Astrocyte (in vitro differentiated cells and primary cell): ENCODE measurements at regions not wholly inside any gene's neighbourhood (a gene's known extent, or its start where the extent isn't known, plus 50 kb on each side); places are given as distances from the start of the nearest gene placed in this dataset.
"Not testable (repeated sequence)": the region's sequence is repeated elsewhere in the genome, so short reads cannot be mapped to it uniquely, and the experiment has no call there.

Source experiments
- DNase-seq: peaks from one replicate; pipeline ENCODE4 v3.0.0-alpha.2; 2010; ENCODE audit warnings: low read depth
- FAIRE-seq: peaks from 2 replicates; lab custom pipeline; 2011; peaks lifted over from hg19 to GRCh38; lab: Jason Lieb, UNC
- H2AFZ ChIP-seq: 2 replicates; pipeline ENCODE4 v1.6.0; 2012; ENCODE audit warnings: low read depth, low read length, inconsistent platforms
- H3K27ac ChIP-seq: 2 replicates; pipeline ENCODE4 v1.5.1; 2011; ENCODE audit warnings: low read depth, low read length, inconsistent platforms
- H3K27me3 ChIP-seq: 2 replicates; pipeline ENCODE4 v1.6.0; 2011; ENCODE audit warnings: low read length, inconsistent platforms; ENCODE audit not compliant: insufficient read depth
- H3K36me3 ChIP-seq: 2 replicates; pipeline ENCODE4 v1.5.1; 2011; ENCODE audit warnings: low read length, inconsistent platforms; ENCODE audit not compliant: insufficient read depth
- H3K4me1 ChIP-seq: 2 replicates; pipeline ENCODE4 v1.5.1; 2011; ENCODE audit warnings: low read length, inconsistent platforms; ENCODE audit not compliant: insufficient read depth
- H3K4me2 ChIP-seq: 2 replicates; pipeline ENCODE4 v1.6.0; 2012; ENCODE audit warnings: low read length, inconsistent platforms
- H3K4me3 ChIP-seq: 2 replicates; pipeline ENCODE4 v1.5.1; 2011; ENCODE audit warnings: low read depth, mild to moderate bottlenecking, low read length, inconsistent platforms; ENCODE audit not compliant: insufficient read depth
- H3K79me2 ChIP-seq: 2 replicates; pipeline ENCODE4 v1.6.0; 2012; ENCODE audit warnings: mild to moderate bottlenecking, low read length, inconsistent platforms; ENCODE audit not compliant: insufficient read depth
- H3K9ac ChIP-seq: 2 replicates; pipeline ENCODE4 v1.6.0; 2012; ENCODE audit warnings: mild to moderate bottlenecking, low read length, inconsistent platforms
- H3K9me3 ChIP-seq: 2 replicates; pipeline ENCODE4 v1.5.1; 2012; ENCODE audit warnings: low read depth, mild to moderate bottlenecking, low read length, inconsistent platforms; ENCODE audit not compliant: insufficient read depth
- H4K20me1 ChIP-seq: 2 replicates; pipeline ENCODE4 v1.6.0; 2012; ENCODE audit warnings: low read length, inconsistent platforms; ENCODE audit not compliant: insufficient read depth
- H3K27ac Mint-ChIP-seq: one replicate; pipeline ENCODE4 v1.8.0; 2021; ENCODE audit warnings: mild to moderate bottlenecking, mixed read lengths; ENCODE audit not compliant: unreplicated experiment
- H3K27me3 Mint-ChIP-seq: one replicate; pipeline ENCODE4 v1.8.0; 2021; ENCODE audit warnings: low read depth, mixed read lengths; ENCODE audit not compliant: unreplicated experiment
- H3K36me3 Mint-ChIP-seq: one replicate; pipeline ENCODE4 v1.8.0; 2021; ENCODE audit warnings: low read depth, mixed read lengths; ENCODE audit not compliant: unreplicated experiment
- H3K4me1 Mint-ChIP-seq: one replicate; pipeline ENCODE4 v1.8.0; 2021; ENCODE audit warnings: low read depth, mixed read lengths; ENCODE audit not compliant: unreplicated experiment
- H3K4me3 Mint-ChIP-seq: one replicate; pipeline ENCODE4 v1.8.0; 2021; ENCODE audit warnings: mild to moderate bottlenecking, moderate library complexity, mixed read lengths; ENCODE audit not compliant: unreplicated experiment
- H3K9me3 Mint-ChIP-seq: one replicate; pipeline ENCODE4 v1.8.0; 2021; ENCODE audit warnings: mild to moderate bottlenecking, mixed read lengths; ENCODE audit not compliant: unreplicated experiment
- CTCF ChIP-seq: IDR thresholded peaks from 2 replicates; pipeline ENCODE4 v1.5.1; 2011; ENCODE audit warnings: low read depth, mild to moderate bottlenecking, inconsistent platforms, low read length, moderate library complexity; ENCODE audit not compliant: insufficient read depth
- EZH2 ChIP-seq: IDR thresholded peaks from 2 replicates; pipeline ENCODE4 v1.6.1; 2012; ENCODE audit warnings: mild to moderate bottlenecking, low read length, inconsistent platforms; ENCODE audit not compliant: insufficient read depth

GRCh38 chr3:30320392-30320791 lies 286.0 kb upstream of the TGFBR2 start:
- Histone ChIP-seq H3K9me3 (no peaks in the 10 kb centered on the region), H3K36me3 (no peaks in the 10 kb centered on the region), H2AFZ (no peak overlapping the region), H3K4me2 (no peak overlapping the region), H3K4me3 (no peak overlapping the region), H3K27ac (no peak overlapping the region), H3K27me3 (no peaks in the 10 kb centered on the region), H3K9ac (no peak overlapping the region), H3K79me2 (no peaks in the 10 kb centered on the region), H3K4me1 (no peaks in the 10 kb centered on the region), H4K20me1 (no peaks in the 10 kb centered on the region)
- no peak overlapping the region for H3K27ac Mint-ChIP-seq
- H3K9me3 Mint-ChIP-seq: peaks cover 3% of the 10 kb centered on the region
- H3K36me3 Mint-ChIP-seq: peaks cover 1% of the 10 kb centered on the region
- H3K27me3 Mint-ChIP-seq: no peaks in the 10 kb centered on the region
- H3K4me3 Mint-ChIP-seq: no peak overlapping the region
- no peak for TF ChIP-seq EZH2
- no peak for TF ChIP-seq CTCF
- no peak for FAIRE-seq
- peaks cover 9% of the 10 kb centered on the region for H3K4me1 Mint-ChIP-seq
- no peak for DNase-seq

GRCh38 chr3:30321065-30321464 lies 285.3 kb upstream of the TGFBR2 start:
- no peak overlapping the region for H3K4me3 Mint-ChIP-seq
- TF ChIP-seq CTCF (no peak), EZH2 (no peak)
- H3K9me3 ChIP-seq: no peaks in the 10 kb centered on the region
- H3K9me3 Mint-ChIP-seq: peaks cover 2% of the 10 kb centered on the region
- no peak overlapping the region for H3K27ac Mint-ChIP-seq
- no peak overlapping the region for H3K4me2 ChIP-seq
- no peaks in the 10 kb centered on the region for H4K20me1 ChIP-seq
- no peaks in the 10 kb centered on the region for H3K27me3 ChIP-seq
- H3K9ac ChIP-seq: no peak overlapping the region
- H3K27ac ChIP-seq: no peak overlapping the region
- H2AFZ ChIP-seq: no peak overlapping the region
- H3K4me1 ChIP-seq: no peaks in the 10 kb centered on the region
- H3K27me3 Mint-ChIP-seq: no peaks in the 10 kb centered on the region
- H3K36me3 Mint-ChIP-seq: peaks cover 1% of the 10 kb centered on the region
- H3K36me3 ChIP-seq: no peaks in the 10 kb centered on the region
- FAIRE-seq (no peak), DNase-seq (peak; percentile 52)
- H3K4me1 Mint-ChIP-seq: peaks cover 2% of the 10 kb centered on the region
- H3K4me3 ChIP-seq: no peak overlapping the region
- no peaks in the 10 kb centered on the region for H3K79me2 ChIP-seq

- not testable (repeated sequence) for H3K9me3 ChIP-seq, H3K27ac Mint-ChIP-seq, H3K27me3 Mint-ChIP-seq, H3K4me1 Mint-ChIP-seq, DNase-seq, H3K36me3 ChIP-seq, FAIRE-seq, H3K79me2 ChIP-seq, H3K4me3 Mint-ChIP-seq, H3K4me2 ChIP-seq, H3K9ac ChIP-seq, H3K4me1 ChIP-seq, H3K27me3 ChIP-seq, H3K9me3 Mint-ChIP-seq, H3K27ac ChIP-seq, H2AFZ ChIP-seq, H3K4me3 ChIP-seq, H4K20me1 ChIP-seq, H3K36me3 Mint-ChIP-seq
These were observed 282.8 kb upstream of the TGFBR2 start for GRCh38 chr3:30323649-30324048.
